Transverse colon (tissue), 4 donors: ENCODE measurements at regions not wholly inside any gene's neighbourhood (a gene's known extent, or its start where the extent isn't known, plus 50 kb on each side); places are given as distances from the start of the nearest gene placed in this dataset.

Source experiments
- DNase-seq: peaks from one replicate; pipeline ENCODE4 v3.0.0-alpha.2; 2019
- H3K27ac ChIP-seq, 4 donors: fragments of 200-600 bp; sonication (generic); 2 replicates each; pipeline ENCODE4 v1.5.1; 2016 to 2018; ENCODE audit warnings: inconsistent platforms in 4 of 4
- H3K27me3 ChIP-seq: fragments of 200-600 bp; sonication (generic); 2 replicates; pipeline ENCODE4 v1.5.1; 2017; ENCODE audit warnings: inconsistent platforms
- H3K36me3 ChIP-seq, 4 donors: fragments of 200-600 bp; sonication (generic); 2 replicates each; pipeline ENCODE4 v1.5.1; 2017 to 2019; ENCODE audit warnings: inconsistent platforms in 4 of 4
- H3K4me1 ChIP-seq, 4 donors: fragments of 200-600 bp; sonication (generic); 2 replicates each; pipeline ENCODE4 v1.5.1; 2017 to 2020; ENCODE audit warnings: inconsistent platforms in 4 of 4
- H3K4me3 ChIP-seq, 4 donors: fragments of 200-600 bp; sonication (generic); 1 replicate in 1 of 4; 2 replicates in 3 of 4; pipeline versions ENCODE4 v1.5.1 to v1.6.1; 2017 to 2019; ENCODE audit warnings: inconsistent platforms in 4 of 4
- H3K9me3 ChIP-seq, 2 donors: fragments of 200-600 bp; sonication (generic); 2 replicates each; pipeline ENCODE4 v1.5.1; 2017 to 2019; ENCODE audit warnings: inconsistent platforms in 2 of 2
- CTCF ChIP-seq, 5 experiments: fragments of 200-600 bp in 3 of 5; fragments of 450-650 bp in 2 of 5; sonication (generic) in 3 of 5; IDR thresholded peaks; 1 replicate in 2 of 5; 2 replicates in 3 of 5; pipeline ENCODE4 v1.5.1; 2016 to 2017; ENCODE audit warnings: antibody characterized with exemption in 5 of 5, inconsistent platforms in 3 of 5, mild to moderate bottlenecking in 2 of 5, moderate library complexity in 1 of 5
- EP300 ChIP-seq: sonication (generic); formaldehyde crosslinking; IDR thresholded peaks from one replicate; pipeline ENCODE4 v1.6.1; 2017; ENCODE audit warnings: antibody characterized with exemption, low read depth
- POLR2A ChIP-seq: fragments of 450-650 bp; IDR thresholded peaks from one replicate; pipeline ENCODE4 v1.6.1; 2016; ENCODE audit warnings: antibody characterized with exemption, mild to moderate bottlenecking, moderate library complexity
- POLR2AphosphoS5 ChIP-seq, 3 donors: sonication (generic); formaldehyde crosslinking; IDR thresholded peaks; one replicate each; pipeline ENCODE4 v1.6.1; 2016; ENCODE audit warnings: antibody characterized with exemption in 3 of 3
- WGBS, 2 donors: methylation state at CpG; one replicate each; pipeline ENCODE4 v1.1.5; 2018; ENCODE audit warnings: low coverage in 1 of 2; 5-methylcytosine and 5-hydroxymethylcytosine counted together
- in situ Hi-C, 4 donors: fragments of 200-750 bp; cut with MboI; loops; one replicate each; pipeline versions ENCODE4 v1.15.0 to v1.15.1; 2017; ENCODE audit warnings: low sequenced_read_pairs in 3 of 4, low pct_ligation_motif_present in 1 of 4, low pct_unique_long_range_greater_than_20kb in 1 of 4
- intact Hi-C: fragments of 100-400 bp; cut with DNase I; formaldehyde crosslinking; loops from one replicate; pipeline ENCODE4 v1.15.1; 2023; ENCODE audit warnings: low total_unique reads

DNA sequence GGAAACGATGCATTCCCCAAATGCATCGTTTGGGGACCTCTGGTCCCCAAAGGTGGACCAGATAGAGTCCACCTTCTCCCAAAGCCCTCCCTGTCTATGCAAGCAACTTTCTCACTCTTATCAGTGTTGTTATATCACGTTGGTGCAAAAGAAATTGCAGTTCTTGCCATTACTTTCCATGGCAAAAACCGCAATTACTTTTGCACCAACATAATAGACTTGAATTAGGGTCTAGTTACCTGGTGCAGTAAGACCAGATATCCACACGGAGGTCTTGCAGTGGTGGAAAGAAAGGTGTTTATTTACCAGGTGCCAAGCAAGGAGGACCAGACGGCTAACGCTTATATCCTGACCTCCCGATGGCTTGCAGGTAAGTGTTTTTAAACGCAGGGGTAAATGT lies 129.0 kb downstream of the MIAT start:
- TF ChIP-seq CTCF (IDR thresholded peaks at IDR 0.05) (no peak), EP300 (no peak), POLR2A (no peak), POLR2AphosphoS5 (IDR thresholded peaks at IDR 0.05) (no peak)
- H3K9me3 ChIP-seq = no peaks in the 10 kb centered on the region
- no peak for DNase-seq
- no peaks in the 10 kb centered on the region for H3K27me3 ChIP-seq
- in situ Hi-C loops = no loop called here
- no peaks in the 10 kb centered on the region for H3K36me3 ChIP-seq
- H3K4me3 ChIP-seq = no peak overlapping the region
- intact Hi-C loops = no loop called here
- H3K4me1 ChIP-seq = no peaks in the 10 kb centered on the region
- no peak overlapping the region for H3K27ac ChIP-seq
- 92 to 96% methylated on average over 4 to 9 of the region's 9 CpGs for WGBS, 2 donors

- in situ Hi-C loops = no loop called here
Measured at GRCh38 chr22:26789951-26790350, 132.6 kb downstream of the MIAT start.

GRCh38 chr22:26792522-26792921 lies 135.1 kb downstream of the MIAT start:
- 93 to 96% methylated on average over 4 to 8 of the region's 8 CpGs for WGBS, 2 donors

More at GRCh38 chr22:26789951-26790350, 132.6 kb downstream of the MIAT start:
- intact Hi-C loops = no loop called here
- Histone ChIP-seq H3K27ac (no peak overlapping the region), H3K4me1 (no peaks in the 10 kb centered on the region), H3K9me3 (no peaks in the 10 kb centered on the region), H3K36me3 (peaks cover 0 to 3% (median 0%) of the 10 kb centered on the region in 4 donors), H3K27me3 (no peaks in the 10 kb centered on the region), H3K4me3 (no peak overlapping the region)
- no peak for DNase-seq
- no peak for TF ChIP-seq POLR2AphosphoS5 (IDR thresholded peaks at IDR 0.05)
- TF ChIP-seq EP300 = no peak
- no peak for TF ChIP-seq POLR2A
- TF ChIP-seq CTCF (IDR thresholded peaks at IDR 0.05) = no peak
- 77 to 88% methylated on average over 4 to 6 of the region's 6 CpGs for WGBS, 2 donors

DNA sequence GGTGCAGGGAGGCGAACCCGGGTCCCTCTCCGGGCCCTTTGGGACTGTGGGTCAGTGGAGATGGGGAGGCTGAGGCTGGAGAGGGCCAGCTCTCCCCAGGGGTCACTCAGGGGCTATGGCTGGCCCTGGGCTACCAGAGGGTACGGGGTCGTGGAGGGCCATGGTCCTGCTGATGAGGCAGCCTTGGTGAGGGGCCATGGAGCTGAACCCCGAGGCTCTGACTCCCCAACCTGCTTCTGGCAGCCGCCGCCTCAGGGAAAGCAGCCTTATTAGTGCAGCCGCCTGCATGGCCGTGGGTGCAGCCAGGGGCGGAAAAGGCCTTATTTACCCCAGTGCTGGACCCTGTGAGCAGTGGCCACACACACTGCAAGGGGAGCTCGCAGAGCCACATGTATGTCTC lies 139.4 kb downstream of the MIAT start:
- intact Hi-C loops (no loop called here), in situ Hi-C loops (no loop called here)
- no peaks in the 10 kb centered on the region for H3K9me3 ChIP-seq
- peaks cover 0 to 3% (median 0%) of the 10 kb centered on the region in 4 donors for H3K36me3 ChIP-seq
- DNase-seq = no peak
- H3K27me3 ChIP-seq = no peaks in the 10 kb centered on the region
- no peak overlapping the region for H3K27ac ChIP-seq
- 86% methylated on average over 10 of the region's 12 CpGs; no CpG with 5 or more reads in 1 of the 2 donors for WGBS, 2 donors
- H3K4me3 ChIP-seq = no peak overlapping the region
- TF ChIP-seq POLR2AphosphoS5 (IDR thresholded peaks at IDR 0.05) (no peak), CTCF (IDR thresholded peaks at IDR 0.05) (no peak), POLR2A (no peak), EP300 (no peak)
- peaks cover 0 to 5% (median 0%) of the 10 kb centered on the region in 4 donors for H3K4me1 ChIP-seq

More at GRCh38 chr22:26792522-26792921, 135.1 kb downstream of the MIAT start:
- Histone ChIP-seq H3K9me3 (no peaks in the 10 kb centered on the region), H3K27me3 (no peaks in the 10 kb centered on the region), H3K27ac (no peak overlapping the region), H3K4me3 (no peak overlapping the region), H3K4me1 (no peaks in the 10 kb centered on the region), H3K36me3 (peaks cover 0 to 3% (median 0%) of the 10 kb centered on the region in 4 donors)
- in situ Hi-C loops = no loop called here
- DNase-seq = no peak
- no peak for TF ChIP-seq POLR2AphosphoS5 (IDR thresholded peaks at IDR 0.05)
- no peak for TF ChIP-seq EP300
- no peak for TF ChIP-seq CTCF (IDR thresholded peaks at IDR 0.05)
- no peak for TF ChIP-seq POLR2A
- intact Hi-C loops = no loop called here
